IPS-18a (cell line): ENCODE measurements at regions not wholly inside any gene's neighbourhood (a gene's known extent, or its start where the extent isn't known, plus 50 kb on each side); places are given as distances from the start of the nearest gene placed in this dataset.
"Not testable (repeated sequence)": the region's sequence is repeated elsewhere in the genome, so short reads cannot be mapped to it uniquely, and the experiment has no call there.

ENCODE experiments used
- H3K27ac ChIP-seq: one replicate; pipeline ENCODE4 v1.5.1; 2013; ENCODE audit warnings: low read length
- H3K27me3 ChIP-seq: one replicate; pipeline ENCODE4 v1.6.1; 2013; ENCODE audit warnings: mild to moderate bottlenecking, low read length; ENCODE audit not compliant: control insufficient read depth, insufficient read depth
- H3K36me3 ChIP-seq: one replicate; pipeline ENCODE4 v1.6.1; 2013; ENCODE audit warnings: low read depth, low read length; ENCODE audit not compliant: control insufficient read depth
- H3K4me1 ChIP-seq: one replicate; pipeline ENCODE4 v1.6.1; 2013; ENCODE audit warnings: low read depth, low read length; ENCODE audit not compliant: control insufficient read depth
- H3K4me3 ChIP-seq: one replicate; pipeline ENCODE4 v1.5.1; 2013; ENCODE audit warnings: low read length
- H3K9ac ChIP-seq: one replicate; pipeline ENCODE4 v1.6.1; 2013; ENCODE audit warnings: mild to moderate bottlenecking, low read length, moderate library complexity
- H3K9me3 ChIP-seq: one replicate; pipeline ENCODE4 v1.6.1; 2013; ENCODE audit warnings: low read depth, low read length; ENCODE audit not compliant: control insufficient read depth

GRCh38 chr9:27832108-27832507 is 258.8 kb upstream of the C9orf72 start:
- H3K9ac ChIP-seq, H3K9me3 ChIP-seq, H3K36me3 ChIP-seq, H3K27me3 ChIP-seq, H3K4me1 ChIP-seq, H3K27ac ChIP-seq, H3K4me3 ChIP-seq: not testable (repeated sequence)

- no peaks in the 10 kb centered on the region for H3K36me3 ChIP-seq
- H3K27me3 ChIP-seq = no peaks in the 10 kb centered on the region
- H3K27ac ChIP-seq = no peak overlapping the region
- no peak overlapping the region for H3K4me3 ChIP-seq
- H3K4me1 ChIP-seq = no peaks in the 10 kb centered on the region
- H3K9ac ChIP-seq = no peak overlapping the region
- no peaks in the 10 kb centered on the region for H3K9me3 ChIP-seq
Measured at GRCh38 chr9:27835286-27835685, 262.0 kb upstream of the C9orf72 start.

- Histone ChIP-seq H3K27me3 (no peaks in the 10 kb centered on the region), H3K4me3 (no peak overlapping the region), H3K4me1 (no peaks in the 10 kb centered on the region), H3K36me3 (no peaks in the 10 kb centered on the region), H3K9ac (no peak overlapping the region), H3K27ac (no peak overlapping the region), H3K9me3 (no peaks in the 10 kb centered on the region)
Measured at GRCh38 chr9:27835746-27836145, 262.5 kb upstream of the C9orf72 start.

- H3K27me3 ChIP-seq = no peaks in the 10 kb centered on the region
- H3K9ac ChIP-seq = no peak overlapping the region
- H3K9me3 ChIP-seq = no peaks in the 10 kb centered on the region
- no peak overlapping the region for H3K27ac ChIP-seq
- no peaks in the 10 kb centered on the region for H3K36me3 ChIP-seq
- H3K4me1 ChIP-seq = no peaks in the 10 kb centered on the region
- H3K4me3 ChIP-seq = no peak overlapping the region
Measured at GRCh38 chr9:27836661-27837401, 263.6 kb upstream of the C9orf72 start.

GRCh38 chr9:27838876-27839275 is 265.6 kb upstream of the C9orf72 start:
- no peaks in the 10 kb centered on the region for H3K27me3 ChIP-seq
- no peaks in the 10 kb centered on the region for H3K36me3 ChIP-seq
- H3K9me3 ChIP-seq = no peaks in the 10 kb centered on the region
- no peak overlapping the region for H3K9ac ChIP-seq
- no peak overlapping the region for H3K27ac ChIP-seq
- H3K4me1 ChIP-seq = no peaks in the 10 kb centered on the region
- no peak overlapping the region for H3K4me3 ChIP-seq

GRCh38 chr9:27839767-27840166 is 266.5 kb upstream of the C9orf72 start:
- not testable (repeated sequence) for H3K27me3 ChIP-seq, H3K36me3 ChIP-seq, H3K4me3 ChIP-seq, H3K4me1 ChIP-seq, H3K9ac ChIP-seq, H3K9me3 ChIP-seq, H3K27ac ChIP-seq

- Histone ChIP-seq H3K27ac (no peak overlapping the region), H3K36me3 (no peaks in the 10 kb centered on the region), H3K4me3 (no peak overlapping the region), H3K27me3 (no peaks in the 10 kb centered on the region), H3K9me3 (no peaks in the 10 kb centered on the region), H3K4me1 (no peaks in the 10 kb centered on the region), H3K9ac (no peak overlapping the region)
Measured at GRCh38 chr9:27844797-27845196, 271.5 kb upstream of the C9orf72 start.

- Histone ChIP-seq H3K27me3 (no peaks in the 10 kb centered on the region), H3K9me3 (no peaks in the 10 kb centered on the region), H3K27ac (no peak overlapping the region), H3K36me3 (no peaks in the 10 kb centered on the region), H3K4me1 (no peaks in the 10 kb centered on the region), H3K4me3 (no peak overlapping the region), H3K9ac (no peak overlapping the region)
Measured at GRCh38 chr9:27847380-27847779, 274.1 kb upstream of the C9orf72 start.

- no peak overlapping the region for H3K9ac ChIP-seq
Measured at GRCh38 chr9:27847818-27848217, 274.5 kb upstream of the C9orf72 start.

GRCh38 chr9:27848315-27848714 is 275.0 kb upstream of the C9orf72 start:
- H3K4me1 ChIP-seq = no peaks in the 10 kb centered on the region
- no peak overlapping the region for H3K9ac ChIP-seq
- H3K4me3 ChIP-seq = no peak overlapping the region
- H3K27ac ChIP-seq = no peak overlapping the region
- no peaks in the 10 kb centered on the region for H3K27me3 ChIP-seq
- H3K9me3 ChIP-seq = no peaks in the 10 kb centered on the region
- H3K36me3 ChIP-seq = no peaks in the 10 kb centered on the region

More at GRCh38 chr9:27847818-27848217, 274.5 kb upstream of the C9orf72 start:
- no peaks in the 10 kb centered on the region for H3K9me3 ChIP-seq
- H3K27ac ChIP-seq = no peak overlapping the region
- H3K36me3 ChIP-seq = no peaks in the 10 kb centered on the region
- H3K27me3 ChIP-seq = no peaks in the 10 kb centered on the region
- no peaks in the 10 kb centered on the region for H3K4me1 ChIP-seq
- H3K4me3 ChIP-seq = no peak overlapping the region

GRCh38 chr9:27851858-27852257 is 278.6 kb upstream of the C9orf72 start:
- Histone ChIP-seq H3K4me1 (peaks cover 10% of the 10 kb centered on the region), H3K27ac (no peak overlapping the region), H3K9ac (no peak overlapping the region), H3K36me3 (no peaks in the 10 kb centered on the region), H3K4me3 (no peak overlapping the region), H3K9me3 (no peaks in the 10 kb centered on the region), H3K27me3 (no peaks in the 10 kb centered on the region)

- Histone ChIP-seq H3K9ac (no peak overlapping the region), H3K9me3 (no peaks in the 10 kb centered on the region), H3K4me1 (peaks cover 10% of the 10 kb centered on the region), H3K4me3 (no peak overlapping the region), H3K36me3 (no peaks in the 10 kb centered on the region), H3K27me3 (no peaks in the 10 kb centered on the region), H3K27ac (no peak overlapping the region)
Measured at GRCh38 chr9:27853529-27853928, 280.2 kb upstream of the C9orf72 start.
